ENCODE measurements at regions not wholly inside any gene's neighbourhood (a gene's known extent, or its start where the extent isn't known, plus 50 kb on each side); places are given as distances from the start of the nearest gene placed in this dataset.

DNA sequence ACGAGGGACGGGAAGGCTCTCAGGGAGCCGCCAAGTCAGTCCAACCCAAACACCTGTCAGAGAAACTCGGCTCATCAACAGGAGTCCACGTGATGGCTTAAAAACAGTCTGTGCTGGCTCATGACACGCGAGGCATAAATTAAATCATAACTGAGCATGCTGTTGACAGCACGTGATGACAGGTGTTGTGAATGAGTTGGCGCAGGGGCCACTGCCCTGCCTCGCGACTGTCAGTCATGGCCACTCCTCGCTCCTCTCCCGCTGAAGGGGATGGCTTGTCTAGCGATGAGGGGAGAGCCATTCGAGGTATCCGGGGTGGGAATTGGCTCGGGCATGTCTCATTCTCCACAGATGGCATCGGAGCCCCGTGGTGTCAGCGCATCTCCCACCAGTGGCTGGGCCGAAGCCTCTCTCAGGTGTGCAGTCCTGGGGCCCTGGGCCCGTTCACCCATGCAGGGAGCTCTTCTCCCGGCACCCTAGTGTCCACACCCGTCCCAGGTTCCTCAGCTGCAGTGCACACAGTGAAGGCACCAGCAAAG, 313.3 kb downstream of the BMP7 start:
- Histone ChIP-seq H3K79me2 (ENCODE audit: control insufficient read depth, insufficient read depth, low read length, poor library complexity) (no peaks in the 10 kb centered on the region), H3K4me2 (ENCODE audit: low read length) (no peak overlapping the region), H2BK12ac (ENCODE audit: low read length) (no peak overlapping the region), H4K91ac (ENCODE audit: low read depth, low read length) (no peak overlapping the region), H3K14ac (ENCODE audit: low read length) (no peak overlapping the region), H3K27me3 (ENCODE audit: insufficient read depth, low read length) (no peaks in the 10 kb centered on the region), H4K8ac (ENCODE audit: low read depth, low read length) (no peak overlapping the region), H3K79me1 (ENCODE audit: low read length) (no peaks in the 10 kb centered on the region), H3K18ac (ENCODE audit: low read length) (no peak overlapping the region), H2BK5ac (ENCODE audit: low read depth, low read length, poor library complexity) (no peak overlapping the region), H2BK120ac (ENCODE audit: insufficient read depth, low read length, poor library complexity) (no peak overlapping the region), H3K27ac (ENCODE audit: low read depth, low read length) (no peak overlapping the region), H3K4ac (ENCODE audit: low read depth, low read length) (no peak overlapping the region), H3K9ac (ENCODE audit: low read length) (no peak overlapping the region), H3K4me3 (ENCODE audit: low read depth, low read length) (no peak overlapping the region), H3K4me1 (ENCODE audit: control insufficient read depth in 1 of 2, insufficient read depth in 2 of 2, low read length in 2 of 2) (peaks cover 0 to 2% of the 10 kb centered on the region in 2 experiments), H3K23ac (ENCODE audit: low read length) (no peak overlapping the region), H4K12ac (ENCODE audit: low read depth, low read length) (no peak overlapping the region), H2AFZ (ENCODE audit: insufficient read depth, low read length, poor library complexity) (no peak overlapping the region), H2AK5ac (ENCODE audit: low read length) (no peak overlapping the region), H3K9me3 (ENCODE audit: insufficient read depth, low read depth, low read length) (peaks cover 3% of the 10 kb centered on the region), H3K36me3 (ENCODE audit: control insufficient read depth in 1 of 2, insufficient read depth in 2 of 2, low read length in 2 of 2) (no peaks in the 10 kb centered on the region)
- WGBS (ENCODE audit: extremely low coverage, insufficient coverage, insufficient read length) = no CpG with 5 or more reads among the region's 24 CpGs
- no peak for DNase-seq

DNA sequence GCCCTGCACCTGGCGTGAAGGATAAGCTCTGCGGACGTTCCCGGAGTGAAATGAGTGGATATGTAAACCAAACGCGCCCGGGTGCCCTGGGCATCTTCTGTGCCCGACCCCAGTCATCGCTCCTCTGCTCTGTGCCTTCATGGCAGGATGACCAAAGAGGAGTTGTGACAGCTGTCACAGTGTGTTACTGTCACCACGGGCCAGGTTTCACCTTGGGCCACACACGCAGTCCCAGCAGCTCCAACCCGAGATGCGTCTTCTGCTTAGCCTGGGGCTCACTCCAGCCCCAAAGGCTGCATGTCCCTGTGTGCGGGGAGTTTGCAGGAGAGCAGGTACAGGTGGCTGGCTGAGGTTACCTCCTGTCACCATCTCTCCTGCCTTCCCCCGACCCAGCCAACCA, 311.6 kb downstream of the BMP7 start:
- Histone ChIP-seq H2BK120ac (ENCODE audit: insufficient read depth, low read length, poor library complexity) (no peak overlapping the region), H2AFZ (ENCODE audit: insufficient read depth, low read length, poor library complexity) (no peak overlapping the region), H3K18ac (ENCODE audit: low read length) (no peak overlapping the region), H3K9me3 (ENCODE audit: insufficient read depth, low read depth, low read length) (peaks cover 3% of the 10 kb centered on the region), H3K79me1 (ENCODE audit: low read length) (no peaks in the 10 kb centered on the region), H3K4me1 (ENCODE audit: control insufficient read depth in 1 of 2, insufficient read depth in 2 of 2, low read length in 2 of 2) (peaks cover 0 to 2% of the 10 kb centered on the region in 2 experiments), H3K14ac (ENCODE audit: low read length) (no peak overlapping the region), H4K12ac (ENCODE audit: low read depth, low read length) (no peak overlapping the region), H4K8ac (ENCODE audit: low read depth, low read length) (no peak overlapping the region), H3K27ac (ENCODE audit: low read depth, low read length) (no peak overlapping the region), H2BK12ac (ENCODE audit: low read length) (no peak overlapping the region), H4K91ac (ENCODE audit: low read depth, low read length) (no peak overlapping the region), H3K4ac (ENCODE audit: low read depth, low read length) (no peak overlapping the region), H3K4me2 (ENCODE audit: low read length) (no peak overlapping the region), H3K9ac (ENCODE audit: low read length) (no peak overlapping the region), H3K27me3 (ENCODE audit: insufficient read depth, low read length) (no peaks in the 10 kb centered on the region), H2BK5ac (ENCODE audit: low read depth, low read length, poor library complexity) (no peak overlapping the region), H3K36me3 (ENCODE audit: control insufficient read depth in 1 of 2, insufficient read depth in 2 of 2, low read length in 2 of 2) (no peaks in the 10 kb centered on the region), H3K4me3 (ENCODE audit: low read depth, low read length) (no peak overlapping the region), H3K23ac (ENCODE audit: low read length) (no peak overlapping the region), H3K79me2 (ENCODE audit: control insufficient read depth, insufficient read depth, low read length, poor library complexity) (no peaks in the 10 kb centered on the region), H2AK5ac (ENCODE audit: low read length) (no peak overlapping the region)
- no peak for DNase-seq
- no CpG with 5 or more reads among the region's 15 CpGs for WGBS (ENCODE audit: extremely low coverage, insufficient coverage, insufficient read length)

DNA sequence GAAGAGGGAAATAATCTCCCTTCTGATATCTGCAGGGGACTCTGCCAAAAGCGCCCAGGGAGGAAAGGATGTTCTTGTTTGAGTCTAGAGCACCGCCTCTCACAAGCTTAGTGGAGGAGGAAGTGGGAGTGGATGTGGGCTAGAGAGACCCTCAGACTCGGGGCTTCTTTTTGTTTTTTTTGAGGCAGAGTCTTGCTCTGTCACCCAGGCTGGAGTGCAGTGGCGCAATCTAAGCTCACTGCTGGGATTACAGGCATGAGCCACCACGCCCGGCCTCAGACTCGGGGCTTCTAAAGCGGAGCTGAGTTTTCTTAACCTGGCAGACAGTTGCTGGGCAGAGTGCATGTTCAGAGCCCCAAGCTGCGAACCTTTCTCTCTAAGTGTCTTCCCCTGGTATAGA, 310.8 kb downstream of the BMP7 start:
- no peaks in the 10 kb centered on the region for H3K79me2 ChIP-seq (ENCODE audit: control insufficient read depth, insufficient read depth, low read length, poor library complexity)
- no peak overlapping the region for H4K8ac ChIP-seq (ENCODE audit: low read depth, low read length)
- H3K4me3 ChIP-seq (ENCODE audit: low read depth, low read length) = no peak overlapping the region
- H3K4ac ChIP-seq (ENCODE audit: low read depth, low read length) = no peak overlapping the region
- H3K4me2 ChIP-seq (ENCODE audit: low read length) = no peak overlapping the region
- no peak overlapping the region for H3K14ac ChIP-seq (ENCODE audit: low read length)
- no peak overlapping the region for H3K27ac ChIP-seq (ENCODE audit: low read depth, low read length)
- no peak for DNase-seq
- peaks cover 5% of the 10 kb centered on the region for H3K9me3 ChIP-seq (ENCODE audit: insufficient read depth, low read depth, low read length)
- no peak overlapping the region for H2BK120ac ChIP-seq (ENCODE audit: insufficient read depth, low read length, poor library complexity)
- no CpG with 5 or more reads among the region's 9 CpGs for WGBS (ENCODE audit: extremely low coverage, insufficient coverage, insufficient read length)
- H4K91ac ChIP-seq (ENCODE audit: low read depth, low read length) = no peak overlapping the region
- H2BK5ac ChIP-seq (ENCODE audit: low read depth, low read length, poor library complexity) = no peak overlapping the region
- no peaks in the 10 kb centered on the region for H3K27me3 ChIP-seq (ENCODE audit: insufficient read depth, low read length)
- no peak overlapping the region for H3K18ac ChIP-seq (ENCODE audit: low read length)
- H3K36me3 ChIP-seq (ENCODE audit: control insufficient read depth in 1 of 2, insufficient read depth in 2 of 2, low read length in 2 of 2) = no peaks in the 10 kb centered on the region
- H2AK5ac ChIP-seq (ENCODE audit: low read length) = no peak overlapping the region
- no peak overlapping the region for H3K23ac ChIP-seq (ENCODE audit: low read length)
- H3K79me1 ChIP-seq (ENCODE audit: low read length) = no peaks in the 10 kb centered on the region
- no peak overlapping the region for H2AFZ ChIP-seq (ENCODE audit: insufficient read depth, low read length, poor library complexity)
- H4K12ac ChIP-seq (ENCODE audit: low read depth, low read length) = no peak overlapping the region
- no peak overlapping the region for H3K9ac ChIP-seq (ENCODE audit: low read length)
- peaks cover 0 to 2% of the 10 kb centered on the region in 2 experiments for H3K4me1 ChIP-seq (ENCODE audit: control insufficient read depth in 1 of 2, insufficient read depth in 2 of 2, low read length in 2 of 2)
- H2BK12ac ChIP-seq (ENCODE audit: low read length) = no peak overlapping the region

DNA sequence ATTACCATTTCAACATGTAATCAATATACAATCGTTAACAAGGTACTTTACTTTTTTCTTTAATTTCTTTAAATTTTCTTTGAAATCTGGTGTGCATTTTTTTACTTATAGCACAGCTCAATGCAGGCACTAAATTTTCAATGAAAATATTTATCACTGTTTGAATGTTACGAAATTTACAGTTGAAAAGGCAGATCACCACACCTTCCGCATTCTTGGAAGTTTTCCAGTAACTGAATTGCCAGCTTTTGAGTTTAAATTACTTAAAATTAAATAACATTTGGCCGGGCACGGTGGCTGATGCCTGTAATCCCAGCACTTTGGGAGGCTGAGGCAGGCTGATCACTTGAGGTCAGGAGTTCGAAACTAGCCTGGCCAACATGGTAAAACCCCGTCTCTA, 309.9 kb downstream of the BMP7 start:
- peak in 1 of 2 donors; percentile 46 for DNase-seq
- no peaks in the 10 kb centered on the region for H3K79me2 ChIP-seq (ENCODE audit: control insufficient read depth, insufficient read depth, low read length, poor library complexity)
- WGBS (ENCODE audit: extremely low coverage, insufficient coverage, insufficient read length) = no CpG with 5 or more reads among the region's 7 CpGs
- H2BK120ac ChIP-seq (ENCODE audit: insufficient read depth, low read length, poor library complexity) = no peak overlapping the region
- peaks cover 0 to 2% of the 10 kb centered on the region in 2 experiments for H3K4me1 ChIP-seq (ENCODE audit: control insufficient read depth in 1 of 2, insufficient read depth in 2 of 2, low read length in 2 of 2)
- H3K4me2 ChIP-seq (ENCODE audit: low read length) = no peak overlapping the region
- no peak overlapping the region for H3K18ac ChIP-seq (ENCODE audit: low read length)
- H3K27ac ChIP-seq (ENCODE audit: low read depth, low read length) = no peak overlapping the region
- H3K14ac ChIP-seq (ENCODE audit: low read length) = no peak overlapping the region
- H4K8ac ChIP-seq (ENCODE audit: low read depth, low read length) = no peak overlapping the region
- no peak overlapping the region for H3K23ac ChIP-seq (ENCODE audit: low read length)
- H3K4me3 ChIP-seq (ENCODE audit: low read depth, low read length) = no peak overlapping the region
- no peak overlapping the region for H2AK5ac ChIP-seq (ENCODE audit: low read length)
- no peak overlapping the region for H2AFZ ChIP-seq (ENCODE audit: insufficient read depth, low read length, poor library complexity)
- no peak overlapping the region for H4K12ac ChIP-seq (ENCODE audit: low read depth, low read length)
- H2BK5ac ChIP-seq (ENCODE audit: low read depth, low read length, poor library complexity) = no peak overlapping the region
- H3K9me3 ChIP-seq (ENCODE audit: insufficient read depth, low read depth, low read length) = peaks cover 5% of the 10 kb centered on the region
- H3K79me1 ChIP-seq (ENCODE audit: low read length) = no peaks in the 10 kb centered on the region
- H3K36me3 ChIP-seq (ENCODE audit: control insufficient read depth in 1 of 2, insufficient read depth in 2 of 2, low read length in 2 of 2) = no peaks in the 10 kb centered on the region
- no peak overlapping the region for H2BK12ac ChIP-seq (ENCODE audit: low read length)
- no peaks in the 10 kb centered on the region for H3K27me3 ChIP-seq (ENCODE audit: insufficient read depth, low read length)
- no peak overlapping the region for H3K9ac ChIP-seq (ENCODE audit: low read length)
- H4K91ac ChIP-seq (ENCODE audit: low read depth, low read length) = no peak overlapping the region
- no peak overlapping the region for H3K4ac ChIP-seq (ENCODE audit: low read depth, low read length)
